Activated B cell treated with CpG ODN at 0.5 μM for 24 hours (primary cell): ENCODE measurements at regions not wholly inside any gene's neighbourhood (a gene's known extent, or its start where the extent isn't known, plus 50 kb on each side); places are given as distances from the start of the nearest gene placed in this dataset.

Experiments
- ATAC-seq: fragments of 200-7000 bp; cut with Tn5 transposase; one replicate; pipeline ENCODE4 v1.10.0; 2021; ENCODE audit warnings: low read depth, mild to moderate bottlenecking, moderate library complexity
- CTCF ChIA-PET: fragments of 350-600 bp; sonication (Branson Sonifier 250); formaldehyde crosslinking; loops from one replicate; lab custom pipeline; 2021; ENCODE audit warnings: antibody characterized with exemption; lab: Charles Lee
- POLR2A ChIA-PET: fragments of 350-600 bp; sonication (Branson Sonifier 250); formaldehyde crosslinking; loops from one replicate; lab custom pipeline; 2021; ENCODE audit warnings: antibody characterized with exemption; lab: Charles Lee
- DNase-seq: peaks from one replicate; pipeline ENCODE4 v3.0.0; 2022
- H3K27ac Mint-ChIP-seq: one replicate; pipeline ENCODE4 v1.8.0; 2020; ENCODE audit warnings: mixed read lengths
- H3K27me3 Mint-ChIP-seq: one replicate; pipeline ENCODE4 v1.8.0; 2021; ENCODE audit warnings: mixed read lengths
- H3K36me3 Mint-ChIP-seq: one replicate; pipeline ENCODE4 v1.8.0; 2021; ENCODE audit warnings: low read depth, mixed read lengths
- H3K4me1 Mint-ChIP-seq: one replicate; pipeline ENCODE4 v1.8.0; 2021; ENCODE audit warnings: mixed read lengths
- H3K4me3 Mint-ChIP-seq: one replicate; pipeline ENCODE4 v1.8.0; 2020; ENCODE audit warnings: mild to moderate bottlenecking, mixed read lengths
- H3K9me3 Mint-ChIP-seq: one replicate; pipeline ENCODE4 v1.8.0; 2020; ENCODE audit warnings: mixed read lengths
- CTCF ChIP-seq: fragments of 200-600 bp; IDR thresholded peaks from one replicate; pipeline ENCODE4 v1.8.0; 2022; ENCODE audit warnings: antibody characterized with exemption, mild to moderate bottlenecking
- intact Hi-C: fragments of 100-400 bp; cut with micrococcal nuclease; formaldehyde crosslinking; loops from one replicate; pipeline ENCODE4 v1.15.1; 2024

DNA sequence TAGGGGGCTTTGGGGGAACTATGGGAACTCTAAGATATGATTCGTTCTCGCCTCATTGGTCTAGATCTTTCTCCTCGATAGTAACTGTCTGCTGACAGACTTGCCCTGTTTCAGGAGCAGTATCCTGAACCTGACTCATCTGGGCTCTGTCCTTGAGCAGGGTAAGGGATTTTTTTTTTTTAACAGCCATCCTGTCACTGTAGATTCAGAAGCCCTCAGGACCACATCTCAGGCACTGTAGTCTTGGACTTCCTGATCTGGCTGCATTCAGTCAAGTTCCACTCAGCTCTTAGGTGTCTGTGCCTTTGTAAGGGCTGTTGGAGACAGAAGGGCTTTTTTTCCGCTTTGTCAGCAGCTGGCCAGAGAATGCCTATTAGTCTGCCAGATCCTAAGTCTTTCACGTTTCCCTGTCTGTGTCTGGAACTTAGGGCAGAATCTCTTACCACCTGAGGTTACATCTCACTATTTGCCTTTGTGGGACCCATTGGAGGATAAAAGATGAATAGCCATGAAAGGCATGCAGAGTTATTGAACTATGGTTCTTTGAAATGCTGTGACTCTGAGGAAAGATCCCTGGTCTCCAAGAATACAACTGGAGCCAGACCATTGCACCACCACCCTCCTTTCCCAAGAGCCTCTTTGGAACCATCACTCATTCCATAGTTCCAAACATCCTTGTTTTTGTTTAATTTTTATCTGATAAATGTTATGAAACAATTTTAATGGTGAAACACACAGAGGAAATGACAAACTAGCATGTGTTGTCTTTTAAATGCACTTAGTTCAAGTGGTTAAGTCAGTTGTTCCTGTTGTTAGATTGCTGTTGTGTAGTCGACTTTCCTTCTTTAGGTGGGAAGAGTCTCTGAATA lies 49.7 kb upstream of the MACF1 start:
- intact Hi-C loops: loop anchor here (5.0 kb wide), 1 partner anchor 37 kb away; no protein-coding TSS in a partner anchor
- Mint-ChIP-seq H3K27ac (no peak overlapping the region), H3K4me3 (no peak overlapping the region), H3K36me3 (no peaks in the 10 kb centered on the region), H3K9me3 (no peaks in the 10 kb centered on the region), H3K4me1 (peaks cover 2% of the 10 kb centered on the region), H3K27me3 (no peaks in the 10 kb centered on the region)
- CTCF ChIA-PET: no interaction called here
- POLR2A ChIA-PET: no interaction called here
- no peak for DNase-seq
- ATAC-seq: no peak
- no peak for TF ChIP-seq CTCF
